ENCODE measurements at regions not wholly inside any gene's neighbourhood (a gene's known extent, or its start where the extent isn't known, plus 50 kb on each side); places are given as distances from the start of the nearest gene placed in this dataset.

- FAIRE-seq (no peak), DNase-seq (no peak)
- 45 to 75% (median 63%) methylated on average over 10 of the region's 10 CpGs for WGBS, 3 donors
- H3K36me3 ChIP-seq (ENCODE audit: control insufficient read depth in 3 of 3, insufficient read depth in 2 of 3, low read depth in 1 of 3, low read length in 3 of 3): no peaks in the 10 kb centered on the region
- H3K9me3 ChIP-seq (ENCODE audit: control insufficient read depth in 2 of 2, insufficient read depth in 1 of 2, low read depth in 1 of 2, low read length in 1 of 2): no peaks in the 10 kb centered on the region
- H3K4me1 ChIP-seq (ENCODE audit: control insufficient read depth in 3 of 3, insufficient read depth in 2 of 3, low read depth in 1 of 3, low read length in 2 of 3): no peaks in the 10 kb centered on the region
- no peaks in the 10 kb centered on the region for H3K27me3 ChIP-seq (ENCODE audit: control insufficient read depth in 3 of 3, insufficient read depth in 3 of 3, low read length in 3 of 3)
- H3K4me3 ChIP-seq (ENCODE audit: low read depth in 1 of 3, low read length in 3 of 3): no peak overlapping the region
- H3K27ac ChIP-seq (ENCODE audit: low read depth in 1 of 3, low read length in 2 of 3): no peak overlapping the region
Observed at GRCh38 chr19:30152510-30153291, 210.7 kb downstream of the URI1 start.

- Histone ChIP-seq H3K4me3 (ENCODE audit: low read depth in 1 of 3, low read length in 3 of 3) (no peak overlapping the region), H3K4me1 (ENCODE audit: control insufficient read depth in 3 of 3, insufficient read depth in 2 of 3, low read depth in 1 of 3, low read length in 2 of 3) (no peaks in the 10 kb centered on the region), H3K9me3 (ENCODE audit: control insufficient read depth in 2 of 2, insufficient read depth in 1 of 2, low read depth in 1 of 2, low read length in 1 of 2) (no peaks in the 10 kb centered on the region), H3K36me3 (ENCODE audit: control insufficient read depth in 3 of 3, insufficient read depth in 2 of 3, low read depth in 1 of 3, low read length in 3 of 3) (no peaks in the 10 kb centered on the region), H3K27ac (ENCODE audit: low read depth in 1 of 3, low read length in 2 of 3) (no peak overlapping the region), H3K27me3 (ENCODE audit: control insufficient read depth in 3 of 3, insufficient read depth in 3 of 3, low read length in 3 of 3) (no peaks in the 10 kb centered on the region)
- DNase-seq (no peak), FAIRE-seq (no peak)
- 49 to 69% (median 60%) methylated on average over 18 of the region's 18 CpGs for WGBS, 3 donors
Observed at GRCh38 chr19:30153326-30154210, 211.5 kb downstream of the URI1 start.

GRCh38 chr19:30154410-30154809 lies 212.4 kb downstream of the URI1 start:
- no peak for DNase-seq
- FAIRE-seq: no peak
- 83 to 88% (median 87%) methylated on average over 8 of the region's 8 CpGs for WGBS, 3 donors
- Histone ChIP-seq H3K4me1 (ENCODE audit: control insufficient read depth in 3 of 3, insufficient read depth in 2 of 3, low read depth in 1 of 3, low read length in 2 of 3) (no peaks in the 10 kb centered on the region), H3K9me3 (ENCODE audit: control insufficient read depth in 2 of 2, insufficient read depth in 1 of 2, low read depth in 1 of 2, low read length in 1 of 2) (no peaks in the 10 kb centered on the region), H3K36me3 (ENCODE audit: control insufficient read depth in 3 of 3, insufficient read depth in 2 of 3, low read depth in 1 of 3, low read length in 3 of 3) (no peaks in the 10 kb centered on the region), H3K27ac (ENCODE audit: low read depth in 1 of 3, low read length in 2 of 3) (no peak overlapping the region), H3K4me3 (ENCODE audit: low read depth in 1 of 3, low read length in 3 of 3) (no peak overlapping the region), H3K27me3 (ENCODE audit: control insufficient read depth in 3 of 3, insufficient read depth in 3 of 3, low read length in 3 of 3) (no peaks in the 10 kb centered on the region)

- Histone ChIP-seq H3K4me3 (ENCODE audit: low read depth in 1 of 3, low read length in 3 of 3) (no peak overlapping the region), H3K9me3 (ENCODE audit: control insufficient read depth in 2 of 2, insufficient read depth in 1 of 2, low read depth in 1 of 2, low read length in 1 of 2) (no peaks in the 10 kb centered on the region), H3K36me3 (ENCODE audit: control insufficient read depth in 3 of 3, insufficient read depth in 2 of 3, low read depth in 1 of 3, low read length in 3 of 3) (no peaks in the 10 kb centered on the region), H3K27ac (ENCODE audit: low read depth in 1 of 3, low read length in 2 of 3) (no peak overlapping the region), H3K4me1 (ENCODE audit: control insufficient read depth in 3 of 3, insufficient read depth in 2 of 3, low read depth in 1 of 3, low read length in 2 of 3) (no peaks in the 10 kb centered on the region), H3K27me3 (ENCODE audit: control insufficient read depth in 3 of 3, insufficient read depth in 3 of 3, low read length in 3 of 3) (no peaks in the 10 kb centered on the region)
- FAIRE-seq: no peak
- no peak for DNase-seq
- WGBS, 3 donors: 78 to 80% (median 80%) methylated on average over 21 of the region's 21 CpGs
Observed at GRCh38 chr19:30155381-30156200, 213.6 kb downstream of the URI1 start.

GRCh38 chr19:30156646-30157045 lies 214.6 kb downstream of the URI1 start:
- no peaks in the 10 kb centered on the region for H3K36me3 ChIP-seq (ENCODE audit: control insufficient read depth in 3 of 3, insufficient read depth in 2 of 3, low read depth in 1 of 3, low read length in 3 of 3)
- H3K27me3 ChIP-seq (ENCODE audit: control insufficient read depth in 3 of 3, insufficient read depth in 3 of 3, low read length in 3 of 3): no peaks in the 10 kb centered on the region
- DNase-seq (no peak), FAIRE-seq (no peak)
- H3K4me3 ChIP-seq (ENCODE audit: low read depth in 1 of 3, low read length in 3 of 3): no peak overlapping the region
- H3K9me3 ChIP-seq (ENCODE audit: control insufficient read depth in 2 of 2, insufficient read depth in 1 of 2, low read depth in 1 of 2, low read length in 1 of 2): no peaks in the 10 kb centered on the region
- no peak overlapping the region for H3K27ac ChIP-seq (ENCODE audit: low read depth in 1 of 3, low read length in 2 of 3)
- no peaks in the 10 kb centered on the region for H3K4me1 ChIP-seq (ENCODE audit: control insufficient read depth in 3 of 3, insufficient read depth in 2 of 3, low read depth in 1 of 3, low read length in 2 of 3)
- 90 to 94% (median 91%) methylated on average over 8 of the region's 8 CpGs for WGBS, 3 donors

GRCh38 chr19:30158067-30158892 lies 213.9 kb upstream of the ZNF536 start:
- Histone ChIP-seq H3K27me3 (ENCODE audit: control insufficient read depth in 3 of 3, insufficient read depth in 3 of 3, low read length in 3 of 3) (no peaks in the 10 kb centered on the region), H3K36me3 (ENCODE audit: control insufficient read depth in 3 of 3, insufficient read depth in 2 of 3, low read depth in 1 of 3, low read length in 3 of 3) (no peaks in the 10 kb centered on the region), H3K27ac (ENCODE audit: low read depth in 1 of 3, low read length in 2 of 3) (no peak overlapping the region), H3K4me1 (ENCODE audit: control insufficient read depth in 3 of 3, insufficient read depth in 2 of 3, low read depth in 1 of 3, low read length in 2 of 3) (no peaks in the 10 kb centered on the region), H3K4me3 (ENCODE audit: low read depth in 1 of 3, low read length in 3 of 3) (no peak overlapping the region), H3K9me3 (ENCODE audit: control insufficient read depth in 2 of 2, insufficient read depth in 1 of 2, low read depth in 1 of 2, low read length in 1 of 2) (no peaks in the 10 kb centered on the region)
- no peak for DNase-seq
- FAIRE-seq: no peak
- WGBS, 3 donors: 84 to 94% (median 88%) methylated on average over 11 of the region's 11 CpGs

GRCh38 chr19:30158893-30159245 lies 213.3 kb upstream of the ZNF536 start:
- Histone ChIP-seq H3K36me3 (ENCODE audit: control insufficient read depth in 3 of 3, insufficient read depth in 2 of 3, low read depth in 1 of 3, low read length in 3 of 3) (no peaks in the 10 kb centered on the region), H3K9me3 (ENCODE audit: control insufficient read depth in 2 of 2, insufficient read depth in 1 of 2, low read depth in 1 of 2, low read length in 1 of 2) (no peaks in the 10 kb centered on the region), H3K27ac (ENCODE audit: low read depth in 1 of 3, low read length in 2 of 3) (no peak overlapping the region), H3K4me3 (ENCODE audit: low read depth in 1 of 3, low read length in 3 of 3) (no peak overlapping the region), H3K4me1 (ENCODE audit: control insufficient read depth in 3 of 3, insufficient read depth in 2 of 3, low read depth in 1 of 3, low read length in 2 of 3) (no peaks in the 10 kb centered on the region), H3K27me3 (ENCODE audit: control insufficient read depth in 3 of 3, insufficient read depth in 3 of 3, low read length in 3 of 3) (no peaks in the 10 kb centered on the region)
- WGBS, 3 donors: 88 to 98% (median 93%) methylated on average over 2 of the region's 2 CpGs
- DNase-seq (no peak), FAIRE-seq (no peak)

All from small intestine (tissue), 7 donors.